ENCODE measurements at regions not wholly inside any gene's neighbourhood (a gene's known extent, or its start where the extent isn't known, plus 50 kb on each side); places are given as distances from the start of the nearest gene placed in this dataset.

- no peak for TF ChIP-seq CTCF (IDR thresholded peaks at IDR 0.05)
- TF ChIP-seq POLR2A (IDR thresholded peaks at IDR 0.05): no peak
- TF ChIP-seq EP300 (IDR thresholded peaks at IDR 0.05): no peak
Observed at GRCh38 chr11:43212279-43212678, 99.5 kb upstream of the API5 start.
